ENCODE measurements at regions not wholly inside any gene's neighbourhood (a gene's known extent, or its start where the extent isn't known, plus 50 kb on each side); places are given as distances from the start of the nearest gene placed in this dataset.

DNA sequence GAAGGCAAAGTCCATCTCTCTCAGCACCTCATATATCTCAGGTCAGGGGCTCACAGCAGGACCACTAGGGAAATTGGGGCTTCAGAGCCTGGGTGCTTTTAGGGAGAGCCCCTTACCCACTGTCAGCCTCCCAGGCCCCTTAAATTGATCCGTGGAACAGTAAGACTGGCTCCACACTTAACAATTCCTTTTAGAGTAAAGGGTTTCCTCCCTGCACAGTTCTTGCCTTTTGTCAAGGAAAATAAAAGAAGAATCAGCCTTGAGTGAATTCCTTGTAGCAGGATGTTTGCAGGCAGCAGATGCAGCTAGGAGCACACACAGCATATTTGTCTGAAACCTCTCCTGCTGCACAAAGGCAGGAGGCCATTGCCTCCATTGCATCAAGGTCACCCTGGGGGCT, 184.9 kb downstream of the SEC16B start:
- Histone ChIP-seq H3K27me3 (ENCODE audit: control insufficient read depth, insufficient read depth, low read length) (no peaks in the 10 kb centered on the region), H3K36me3 (ENCODE audit: control insufficient read depth, insufficient read depth, low read length) (no peaks in the 10 kb centered on the region), H3K4me3 (ENCODE audit: low read depth, low read length) (no peak overlapping the region)
- DNase-seq (ENCODE audit: low read depth) = no peak
- ChIA-PET CTCF (interaction anchor here (0.7 kb wide), 1 partner anchor 163 kb away, joined by 3 read pairs; no protein-coding TSS in a partner anchor), POLR2A (no interaction called here)
- TF ChIP-seq, protein P1, sequence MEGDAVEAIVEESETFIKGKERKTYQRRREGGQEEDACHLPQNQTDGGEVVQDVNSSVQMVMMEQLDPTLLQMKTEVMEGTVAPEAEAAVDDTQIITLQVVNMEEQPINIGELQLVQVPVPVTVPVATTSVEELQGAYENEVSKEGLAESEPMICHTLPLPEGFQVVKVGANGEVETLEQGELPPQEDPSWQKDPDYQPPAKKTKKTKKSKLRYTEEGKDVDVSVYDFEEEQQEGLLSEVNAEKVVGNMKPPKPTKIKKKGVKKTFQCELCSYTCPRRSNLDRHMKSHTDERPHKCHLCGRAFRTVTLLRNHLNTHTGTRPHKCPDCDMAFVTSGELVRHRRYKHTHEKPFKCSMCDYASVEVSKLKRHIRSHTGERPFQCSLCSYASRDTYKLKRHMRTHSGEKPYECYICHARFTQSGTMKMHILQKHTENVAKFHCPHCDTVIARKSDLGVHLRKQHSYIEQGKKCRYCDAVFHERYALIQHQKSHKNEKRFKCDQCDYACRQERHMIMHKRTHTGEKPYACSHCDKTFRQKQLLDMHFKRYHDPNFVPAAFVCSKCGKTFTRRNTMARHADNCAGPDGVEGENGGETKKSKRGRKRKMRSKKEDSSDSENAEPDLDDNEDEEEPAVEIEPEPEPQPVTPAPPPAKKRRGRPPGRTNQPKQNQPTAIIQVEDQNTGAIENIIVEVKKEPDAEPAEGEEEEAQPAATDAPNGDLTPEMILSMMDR (IDR thresholded peaks at IDR 0.05; ENCODE audit: insufficient read depth, low read depth, low read length) = no peak

DNA sequence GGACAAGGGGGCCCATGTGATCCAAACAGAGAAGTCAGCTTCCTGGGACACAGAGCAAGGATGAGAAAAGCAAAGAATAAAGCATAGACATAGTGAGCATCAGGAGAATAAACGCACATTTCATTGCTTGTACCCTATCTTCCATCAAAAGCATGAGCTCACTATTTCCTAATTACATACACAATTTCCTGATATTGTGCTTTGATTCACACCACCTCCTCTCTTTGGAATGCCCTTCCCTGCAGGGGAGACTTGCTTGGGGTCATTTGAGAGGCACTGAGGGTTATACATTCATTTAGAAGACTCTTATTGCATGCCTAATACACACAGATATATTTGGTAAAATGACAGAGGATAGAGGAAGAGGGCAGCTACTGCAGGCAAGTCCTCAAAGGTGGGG, 185.4 kb downstream of the SEC16B start:
- CTCF ChIA-PET = interaction anchor here (0.6 to 0.7 kb wide), 2 partner anchors 164 to 166 kb away, joined by 3 read pairs; no protein-coding TSS in a partner anchor

DNA sequence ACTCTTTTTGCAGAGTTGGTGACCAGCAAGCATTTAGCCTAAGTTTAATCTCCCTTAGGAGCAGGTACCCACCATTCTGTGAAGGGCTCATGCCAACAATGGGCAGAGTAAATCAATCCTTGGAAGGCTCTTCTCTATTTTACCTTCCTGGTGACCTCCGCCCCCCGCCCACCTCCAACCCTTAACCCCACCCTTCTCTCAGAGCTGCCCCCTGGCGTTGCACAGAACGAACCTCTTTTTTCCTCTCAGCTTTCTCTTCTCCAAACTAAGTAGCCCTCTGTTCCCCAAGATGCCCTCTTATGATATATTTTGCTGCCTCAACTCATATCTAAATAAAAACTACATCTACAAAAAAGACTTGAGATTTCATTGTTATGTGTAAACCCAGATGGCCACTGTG, 186.8 kb downstream of the SEC16B start:
- TF ChIP-seq, protein P1 (IDR thresholded peaks at IDR 0.05; ENCODE audit: insufficient read depth, low read depth, low read length) = no peak
- H3K36me3 ChIP-seq (ENCODE audit: control insufficient read depth, insufficient read depth, low read length) = no peaks in the 10 kb centered on the region
- no peaks in the 10 kb centered on the region for H3K27me3 ChIP-seq (ENCODE audit: control insufficient read depth, insufficient read depth, low read length)
- no peak overlapping the region for H3K4me3 ChIP-seq (ENCODE audit: low read depth, low read length)
- POLR2A ChIA-PET = no interaction called here
- CTCF ChIA-PET = interaction anchor here (0.7 kb wide), 1 partner anchor 30 kb away, joined by 3 read pairs; no protein-coding TSS in a partner anchor
- no peak for DNase-seq (ENCODE audit: low read depth)

More for the DNA sequence above, 185.4 kb downstream of the SEC16B start:
- POLR2A ChIA-PET = no interaction called here
- no peaks in the 10 kb centered on the region for H3K27me3 ChIP-seq (ENCODE audit: control insufficient read depth, insufficient read depth, low read length)
- no peak for DNase-seq (ENCODE audit: low read depth)
- H3K4me3 ChIP-seq (ENCODE audit: low read depth, low read length) = no peak overlapping the region
- TF ChIP-seq, protein P1 (IDR thresholded peaks at IDR 0.05; ENCODE audit: insufficient read depth, low read depth, low read length) = no peak
- no peaks in the 10 kb centered on the region for H3K36me3 ChIP-seq (ENCODE audit: control insufficient read depth, insufficient read depth, low read length)

- ChIA-PET POLR2A (no interaction called here), CTCF (interaction anchor here (0.6 to 1.8 kb wide), 9 partner anchors 10 to 884 kb away, joined by 3 to 9 read pairs (median 4); no protein-coding TSS in a partner anchor)
- H3K27me3 ChIP-seq (ENCODE audit: control insufficient read depth, insufficient read depth, low read length) = no peaks in the 10 kb centered on the region
- TF ChIP-seq, protein P1 (IDR thresholded peaks at IDR 0.05; ENCODE audit: insufficient read depth, low read depth, low read length) = peak; percentile 55
- DNase-seq (ENCODE audit: low read depth) = no peak
- no peaks in the 10 kb centered on the region for H3K36me3 ChIP-seq (ENCODE audit: control insufficient read depth, insufficient read depth, low read length)
- H3K4me3 ChIP-seq (ENCODE audit: low read depth, low read length) = no peak overlapping the region
These were observed 189.7 kb downstream of the SEC16B start for GRCh38 chr1:177780096-177780700.

- TF ChIP-seq, protein P1 (IDR thresholded peaks at IDR 0.05; ENCODE audit: insufficient read depth, low read depth, low read length) = no peak
- Histone ChIP-seq H3K4me3 (ENCODE audit: low read depth, low read length) (no peak overlapping the region), H3K27me3 (ENCODE audit: control insufficient read depth, insufficient read depth, low read length) (no peaks in the 10 kb centered on the region), H3K36me3 (ENCODE audit: control insufficient read depth, insufficient read depth, low read length) (no peaks in the 10 kb centered on the region)
- no peak for DNase-seq (ENCODE audit: low read depth)
- ChIA-PET CTCF (interaction anchor here (0.7 to 1.8 kb wide), 5 partner anchors 9 to 883 kb away, joined by 3 to 9 read pairs (median 4); no protein-coding TSS in a partner anchor), POLR2A (no interaction called here)
These were observed 190.5 kb downstream of the SEC16B start for GRCh38 chr1:177779166-177779965.
